Thyroid gland (tissue), 4 donors: ENCODE measurements at regions not wholly inside any gene's neighbourhood (a gene's known extent, or its start where the extent isn't known, plus 50 kb on each side); places are given as distances from the start of the nearest gene placed in this dataset.

Experiments
- POLR2A ChIP-seq, 2 donors: fragments of 450-650 bp; IDR thresholded peaks; one replicate each; pipeline ENCODE4 v1.6.1; 2017; ENCODE audit warnings: antibody characterized with exemption in 2 of 2, mild to moderate bottlenecking in 2 of 2, moderate library complexity in 1 of 2
- TF ChIP-seq, protein P1 (sequence below), 6 experiments: fragments of 200-600 bp in 3 of 6; fragments of 450-650 bp in 3 of 6; sonication (generic) in 3 of 6; IDR thresholded peaks; one replicate each; pipeline ENCODE4 v1.5.1; 2016 to 2019; ENCODE audit warnings: antibody characterized with exemption in 6 of 6, mild to moderate bottlenecking in 2 of 6, inconsistent platforms in 1 of 6, moderate library complexity in 1 of 6

DNA sequence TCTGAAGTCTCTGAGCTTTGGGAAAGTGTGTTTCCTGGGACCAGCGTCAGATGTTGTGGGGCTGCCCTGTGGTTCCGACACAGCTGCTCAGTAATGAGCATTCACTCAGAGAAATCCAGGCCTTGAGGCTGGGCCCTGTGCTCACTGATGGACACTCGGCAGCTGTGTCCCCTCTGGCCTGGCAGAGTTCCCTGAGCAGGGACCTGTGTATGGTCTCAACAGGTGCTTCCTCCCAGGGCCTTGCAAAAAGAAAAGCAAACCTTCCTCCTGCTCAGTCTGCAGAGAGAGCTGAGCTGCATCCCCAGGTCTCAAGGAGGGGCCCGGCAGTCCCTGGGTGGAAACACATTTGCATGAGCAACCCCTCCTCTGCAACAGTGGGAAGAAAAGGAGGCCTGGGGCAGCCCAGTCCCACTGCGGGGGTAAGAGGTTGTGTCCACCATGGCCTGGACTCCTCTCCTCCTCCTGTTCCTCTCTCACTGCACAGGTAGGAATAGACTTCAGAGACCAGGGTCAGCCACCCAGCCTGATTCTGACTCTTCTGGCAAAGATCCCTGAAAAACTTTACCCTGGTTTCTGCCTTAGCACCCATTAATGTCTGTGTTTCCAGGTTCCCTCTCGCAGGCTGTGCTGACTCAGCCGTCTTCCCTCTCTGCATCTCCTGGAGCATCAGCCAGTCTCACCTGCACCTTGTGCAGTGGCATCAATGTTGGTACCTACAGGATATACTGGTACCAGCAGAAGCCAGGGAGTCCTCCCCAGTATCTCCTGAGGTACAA, 131.2 kb downstream of the VPREB1 start:
- TF ChIP-seq, protein P1, sequence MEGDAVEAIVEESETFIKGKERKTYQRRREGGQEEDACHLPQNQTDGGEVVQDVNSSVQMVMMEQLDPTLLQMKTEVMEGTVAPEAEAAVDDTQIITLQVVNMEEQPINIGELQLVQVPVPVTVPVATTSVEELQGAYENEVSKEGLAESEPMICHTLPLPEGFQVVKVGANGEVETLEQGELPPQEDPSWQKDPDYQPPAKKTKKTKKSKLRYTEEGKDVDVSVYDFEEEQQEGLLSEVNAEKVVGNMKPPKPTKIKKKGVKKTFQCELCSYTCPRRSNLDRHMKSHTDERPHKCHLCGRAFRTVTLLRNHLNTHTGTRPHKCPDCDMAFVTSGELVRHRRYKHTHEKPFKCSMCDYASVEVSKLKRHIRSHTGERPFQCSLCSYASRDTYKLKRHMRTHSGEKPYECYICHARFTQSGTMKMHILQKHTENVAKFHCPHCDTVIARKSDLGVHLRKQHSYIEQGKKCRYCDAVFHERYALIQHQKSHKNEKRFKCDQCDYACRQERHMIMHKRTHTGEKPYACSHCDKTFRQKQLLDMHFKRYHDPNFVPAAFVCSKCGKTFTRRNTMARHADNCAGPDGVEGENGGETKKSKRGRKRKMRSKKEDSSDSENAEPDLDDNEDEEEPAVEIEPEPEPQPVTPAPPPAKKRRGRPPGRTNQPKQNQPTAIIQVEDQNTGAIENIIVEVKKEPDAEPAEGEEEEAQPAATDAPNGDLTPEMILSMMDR (IDR thresholded peaks at IDR 0.05): no peak
- TF ChIP-seq POLR2A (IDR thresholded peaks at IDR 0.05): no peak
